Activated CD4-positive, alpha-beta memory T cell treated with anti-CD3 and anti-CD28 coated beads, Interleukin-2, amount 10 ng/mL, durations not matched to agents 7 days and 5 days (primary cell): ENCODE measurements at regions not wholly inside any gene's neighbourhood (a gene's known extent, or its start where the extent isn't known, plus 50 kb on each side); places are given as distances from the start of the nearest gene placed in this dataset.

Experiments
- CTCF ChIA-PET: fragments of 350-600 bp; sonication (Branson Sonifier 250); formaldehyde crosslinking; loops from one replicate; lab custom pipeline; 2021; ENCODE audit warnings: antibody characterized with exemption, inconsistent platforms; lab: Charles Lee
- POLR2A ChIA-PET: fragments of 350-600 bp; sonication (Branson Sonifier 250); formaldehyde crosslinking; loops from one replicate; lab custom pipeline; 2021; ENCODE audit warnings: antibody characterized with exemption; lab: Charles Lee
- DNase-seq: peaks from one replicate; pipeline ENCODE4 v3.0.0-alpha.2; 2020
- H3K27ac Mint-ChIP-seq: one replicate; pipeline ENCODE4 v1.8.0; 2021; ENCODE audit warnings: mild to moderate bottlenecking, mixed read lengths
- H3K27me3 Mint-ChIP-seq: one replicate; pipeline ENCODE4 v1.8.0; 2021; ENCODE audit warnings: mixed read lengths
- H3K36me3 Mint-ChIP-seq: one replicate; pipeline ENCODE4 v1.8.0; 2021; ENCODE audit warnings: low read depth, mixed read lengths
- H3K4me1 Mint-ChIP-seq: one replicate; pipeline ENCODE4 v1.8.0; 2021; ENCODE audit warnings: mixed read lengths
- H3K4me3 Mint-ChIP-seq: one replicate; pipeline ENCODE4 v1.8.0; 2021; ENCODE audit warnings: mild to moderate bottlenecking, mixed read lengths
- H3K9me3 Mint-ChIP-seq: one replicate; pipeline ENCODE4 v1.8.0; 2021; ENCODE audit warnings: mixed read lengths

DNA sequence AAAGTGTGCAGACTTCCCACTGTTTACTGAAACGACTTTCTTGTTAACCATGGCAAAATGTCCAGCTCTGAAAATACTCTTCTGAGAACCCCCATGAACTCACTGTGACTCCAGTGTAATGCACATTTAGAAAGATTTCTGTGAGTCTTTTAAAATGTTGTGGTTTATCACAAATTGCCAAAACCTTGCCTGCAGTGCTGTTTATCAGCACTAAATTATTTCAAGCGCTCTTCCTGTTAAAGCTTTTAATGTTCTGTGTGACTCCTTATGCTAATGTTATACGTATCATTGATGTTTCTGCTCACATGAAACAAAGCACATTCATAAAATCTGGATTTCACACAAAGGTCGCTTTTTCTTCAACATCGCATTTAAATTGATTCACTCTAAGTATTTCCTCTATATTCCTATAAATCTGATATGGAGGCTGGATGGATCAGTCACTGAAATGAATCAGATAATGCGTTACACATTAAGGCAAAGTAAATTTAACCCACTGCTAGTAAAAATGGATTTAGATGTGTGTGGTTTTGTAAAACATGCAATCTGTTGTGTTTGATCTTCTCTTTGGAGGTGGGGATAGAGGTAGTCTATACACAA is 521.2 kb downstream of the NYAP2 start:
- no peaks in the 10 kb centered on the region for H3K4me1 Mint-ChIP-seq
- ChIA-PET POLR2A (no interaction called here), CTCF (no interaction called here)
- H3K9me3 Mint-ChIP-seq, result no peaks in the 10 kb centered on the region
- no peaks in the 10 kb centered on the region for H3K36me3 Mint-ChIP-seq
- DNase-seq, result no peak
- no peak overlapping the region for H3K27ac Mint-ChIP-seq
- H3K4me3 Mint-ChIP-seq, result no peak overlapping the region
- no peaks in the 10 kb centered on the region for H3K27me3 Mint-ChIP-seq

DNA sequence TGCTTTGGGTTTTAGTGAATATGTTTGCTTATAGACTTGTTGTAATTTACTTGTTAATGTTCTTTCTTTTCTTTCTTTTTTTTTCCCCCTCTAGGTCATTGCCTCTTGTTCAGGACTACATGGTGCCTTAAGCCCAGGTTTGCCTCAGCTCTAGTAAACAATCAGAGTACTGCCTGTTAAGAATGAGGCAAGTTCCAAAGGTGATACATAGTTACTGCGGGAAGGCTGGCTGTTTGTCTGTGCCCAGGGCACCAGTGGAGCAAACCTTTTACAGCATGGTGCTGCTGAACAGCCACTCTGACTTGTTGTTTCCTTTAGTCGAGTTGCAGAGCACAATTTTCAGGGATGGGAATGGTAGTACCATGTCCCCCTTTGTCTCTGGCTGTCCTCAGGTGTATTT is 517.2 kb downstream of the NYAP2 start:
- Mint-ChIP-seq H3K4me1 (no peaks in the 10 kb centered on the region), H3K9me3 (no peaks in the 10 kb centered on the region), H3K4me3 (no peak overlapping the region), H3K36me3 (no peaks in the 10 kb centered on the region), H3K27me3 (no peaks in the 10 kb centered on the region), H3K27ac (no peak overlapping the region)
- DNase-seq, result no peak
- POLR2A ChIA-PET, result no interaction called here
- CTCF ChIA-PET, result no interaction called here

DNA sequence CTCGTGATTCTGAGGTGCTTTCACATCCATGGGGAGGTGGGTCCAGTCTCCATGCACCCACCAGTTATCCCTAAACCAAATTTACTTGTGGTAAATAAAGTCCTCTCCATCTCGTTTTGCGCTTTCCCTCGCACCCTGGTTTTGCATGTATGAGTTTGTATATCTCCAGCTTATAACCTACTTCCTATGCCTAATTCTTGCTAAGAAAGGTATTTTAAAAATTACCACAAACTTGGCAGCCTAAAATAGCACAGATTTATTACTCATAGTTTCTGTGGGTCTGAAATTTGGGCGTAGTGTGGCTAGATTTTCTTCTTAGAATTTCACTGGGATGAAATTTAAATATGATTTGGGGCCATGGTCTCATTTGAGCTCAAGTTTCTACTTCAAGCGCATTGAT is 511.5 kb downstream of the NYAP2 start:
- ChIA-PET CTCF (no interaction called here), POLR2A (no interaction called here)
- Mint-ChIP-seq H3K27me3 (no peaks in the 10 kb centered on the region), H3K4me3 (no peak overlapping the region), H3K36me3 (no peaks in the 10 kb centered on the region), H3K27ac (no peak overlapping the region), H3K4me1 (no peaks in the 10 kb centered on the region), H3K9me3 (no peaks in the 10 kb centered on the region)
- no peak for DNase-seq

DNA sequence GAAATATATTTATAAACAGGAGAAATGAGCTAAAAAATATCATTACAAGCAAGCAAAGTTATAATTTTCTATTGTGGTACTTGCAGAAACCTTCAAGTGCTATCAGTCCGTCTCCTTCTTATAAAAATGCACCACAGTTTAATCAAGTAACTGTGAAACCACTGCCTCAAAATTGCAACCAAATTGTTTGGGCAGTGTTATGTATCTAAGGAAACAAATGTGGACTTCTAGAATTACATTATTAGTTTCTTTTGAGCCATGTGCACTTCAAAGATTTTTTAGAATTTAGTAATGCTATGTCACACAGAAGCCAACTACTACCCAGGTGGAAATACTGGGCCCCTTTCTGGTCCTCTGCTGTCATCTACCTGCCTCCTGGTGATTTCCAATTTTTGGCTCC is 495.6 kb downstream of the NYAP2 start:
- POLR2A ChIA-PET, result no interaction called here
- no peaks in the 10 kb centered on the region for H3K9me3 Mint-ChIP-seq
- no peaks in the 10 kb centered on the region for H3K36me3 Mint-ChIP-seq
- DNase-seq, result no peak
- H3K27ac Mint-ChIP-seq, result no peak overlapping the region
- no peak overlapping the region for H3K4me3 Mint-ChIP-seq
- H3K4me1 Mint-ChIP-seq, result no peaks in the 10 kb centered on the region
- CTCF ChIA-PET, result interaction anchor here (0.6 to 0.9 kb wide), 2 partner anchors 14 to 1912 kb away, joined by 3 to 4 read pairs; no protein-coding TSS in a partner anchor
- H3K27me3 Mint-ChIP-seq, result no peaks in the 10 kb centered on the region

DNA sequence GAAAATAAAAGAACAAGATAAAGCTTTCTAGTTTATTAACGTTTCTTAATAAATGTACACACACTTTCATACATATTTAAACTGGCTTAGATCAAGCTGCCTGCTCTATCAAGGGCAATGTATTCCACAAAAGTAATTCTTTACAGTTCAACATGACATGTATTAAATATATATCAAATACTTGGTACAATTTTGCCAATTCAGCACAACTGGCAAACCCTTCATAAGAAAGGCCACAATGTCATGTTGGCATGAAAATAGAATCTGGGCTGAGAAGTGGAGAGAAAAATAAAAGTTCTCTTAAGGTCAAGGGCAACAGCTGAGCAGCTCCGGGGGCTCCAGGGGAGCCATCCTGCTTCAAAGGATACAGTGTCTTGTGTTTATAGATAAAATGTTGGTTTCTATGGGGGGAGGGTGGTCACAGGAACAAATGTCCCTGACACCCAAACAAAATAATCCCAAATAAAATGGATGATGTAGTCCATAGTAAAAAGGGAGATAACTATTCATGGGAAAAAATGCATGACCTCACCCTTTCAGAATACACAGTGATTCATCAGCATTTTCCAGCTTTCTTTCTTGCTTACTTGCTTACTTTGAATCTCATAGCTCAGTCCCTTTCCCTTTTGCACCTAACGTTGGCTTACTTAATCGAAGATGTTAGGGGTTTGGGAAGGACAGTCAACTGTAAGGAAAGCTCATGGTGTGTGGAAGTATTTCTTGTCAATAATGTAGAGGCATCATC is 494.9 kb downstream of the NYAP2 start:
- Mint-ChIP-seq H3K9me3 (no peaks in the 10 kb centered on the region), H3K36me3 (no peaks in the 10 kb centered on the region), H3K4me1 (no peaks in the 10 kb centered on the region), H3K4me3 (no peak overlapping the region), H3K27ac (no peak overlapping the region), H3K27me3 (no peaks in the 10 kb centered on the region)
- POLR2A ChIA-PET, result no interaction called here
- CTCF ChIA-PET, result no interaction called here
- no peak for DNase-seq

DNA sequence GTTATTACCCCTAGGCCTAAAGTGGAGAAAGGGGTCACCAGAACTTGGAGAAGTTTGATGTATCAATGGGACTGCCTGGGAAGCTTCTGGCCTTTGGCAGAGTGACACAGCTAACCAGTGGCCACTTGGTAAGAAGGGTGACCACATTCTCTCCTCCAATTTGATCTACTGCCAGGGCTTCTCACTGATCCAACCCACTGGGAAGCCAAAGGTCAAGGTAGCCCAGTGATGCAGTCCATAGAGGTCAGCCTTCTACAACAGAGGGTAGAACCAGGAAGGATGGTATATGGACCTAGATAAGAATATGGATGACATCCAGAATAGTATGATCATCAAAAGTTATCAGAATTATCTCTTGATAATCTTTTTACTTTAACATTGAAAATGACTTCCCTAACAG is 493.6 kb downstream of the NYAP2 start:
- Mint-ChIP-seq H3K27ac (no peak overlapping the region), H3K9me3 (no peaks in the 10 kb centered on the region), H3K36me3 (no peaks in the 10 kb centered on the region), H3K4me1 (no peaks in the 10 kb centered on the region), H3K4me3 (no peak overlapping the region), H3K27me3 (no peaks in the 10 kb centered on the region)
- DNase-seq, result no peak
- ChIA-PET CTCF (no interaction called here), POLR2A (no interaction called here)

DNA sequence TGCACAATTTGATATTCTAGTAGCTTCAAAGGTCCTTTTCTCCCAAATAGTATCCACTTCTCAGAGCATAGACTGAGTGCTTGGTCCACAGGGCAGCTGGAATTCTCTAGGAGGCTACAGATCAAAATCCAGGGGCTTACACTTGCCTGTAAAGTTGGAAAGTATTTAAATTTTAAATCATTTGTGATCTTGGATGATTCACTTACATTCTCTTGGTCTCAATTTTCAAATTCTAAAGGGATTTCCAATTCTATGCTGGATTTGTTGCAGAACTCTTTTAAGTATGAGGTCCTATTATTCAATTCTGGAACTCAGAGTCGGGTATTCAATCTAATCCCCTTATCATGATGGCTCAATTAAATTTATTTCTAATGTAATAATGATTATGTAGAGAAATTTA is 492.3 kb downstream of the NYAP2 start:
- H3K27me3 Mint-ChIP-seq, result no peaks in the 10 kb centered on the region
- H3K4me1 Mint-ChIP-seq, result no peaks in the 10 kb centered on the region
- ChIA-PET CTCF (no interaction called here), POLR2A (no interaction called here)
- H3K9me3 Mint-ChIP-seq, result no peaks in the 10 kb centered on the region
- no peak for DNase-seq
- H3K36me3 Mint-ChIP-seq, result no peaks in the 10 kb centered on the region
- H3K4me3 Mint-ChIP-seq, result no peak overlapping the region
- H3K27ac Mint-ChIP-seq, result no peak overlapping the region

DNA sequence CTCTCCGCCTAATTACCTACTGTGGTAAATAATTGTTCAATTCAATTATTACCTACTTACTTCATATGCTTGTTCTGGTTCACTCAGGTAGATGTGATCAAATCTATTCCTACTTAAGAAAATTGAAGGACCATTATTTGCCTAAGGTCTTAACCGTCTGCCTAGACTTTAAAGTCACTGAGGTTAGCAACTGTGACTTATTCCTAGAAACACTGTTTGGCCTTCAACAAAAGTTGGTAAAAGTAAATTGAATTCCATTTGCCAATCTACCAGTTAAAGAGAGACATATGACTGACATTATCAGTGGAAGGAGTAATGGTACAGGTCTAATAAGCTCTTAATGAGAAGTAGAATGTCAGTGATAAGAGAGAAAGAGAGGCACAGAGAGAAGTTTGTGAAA is 491.5 kb downstream of the NYAP2 start:
- no peak for DNase-seq
- Mint-ChIP-seq H3K4me3 (no peak overlapping the region), H3K27ac (no peak overlapping the region), H3K36me3 (no peaks in the 10 kb centered on the region), H3K27me3 (no peaks in the 10 kb centered on the region), H3K9me3 (no peaks in the 10 kb centered on the region), H3K4me1 (no peaks in the 10 kb centered on the region)
- POLR2A ChIA-PET, result no interaction called here
- CTCF ChIA-PET, result interaction anchor here (3.1 kb wide), 1 partner anchor 912 kb away, joined by 18 read pairs; no protein-coding TSS in a partner anchor

DNA sequence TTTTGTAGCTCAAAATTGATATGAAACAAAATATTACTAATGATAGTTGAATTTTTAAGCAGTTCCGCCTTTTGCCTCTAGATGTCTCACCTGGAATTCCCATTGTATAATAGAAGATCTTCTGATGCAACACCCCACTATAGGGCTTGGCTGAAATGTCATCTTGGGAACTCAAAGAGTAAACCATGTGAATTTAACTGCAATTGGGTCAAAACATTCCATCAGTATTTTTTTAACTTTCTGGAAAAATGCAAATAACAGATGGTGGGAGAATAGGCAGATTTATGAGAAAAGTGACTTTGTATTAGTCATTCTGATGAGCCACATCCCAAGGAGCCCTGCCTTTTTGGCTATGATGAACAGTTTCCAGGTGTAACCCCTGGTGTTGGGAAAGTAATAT is 489.9 kb downstream of the NYAP2 start:
- ChIA-PET POLR2A (no interaction called here), CTCF (interaction anchor here (0.6 to 3.1 kb wide), 6 partner anchors 20 to 1349 kb away, joined by 3 to 18 read pairs (median 3); no protein-coding TSS in a partner anchor)
- DNase-seq, result no peak
- Mint-ChIP-seq H3K9me3 (no peaks in the 10 kb centered on the region), H3K4me1 (no peaks in the 10 kb centered on the region), H3K27ac (no peak overlapping the region), H3K4me3 (no peak overlapping the region), H3K36me3 (no peaks in the 10 kb centered on the region), H3K27me3 (no peaks in the 10 kb centered on the region)

DNA sequence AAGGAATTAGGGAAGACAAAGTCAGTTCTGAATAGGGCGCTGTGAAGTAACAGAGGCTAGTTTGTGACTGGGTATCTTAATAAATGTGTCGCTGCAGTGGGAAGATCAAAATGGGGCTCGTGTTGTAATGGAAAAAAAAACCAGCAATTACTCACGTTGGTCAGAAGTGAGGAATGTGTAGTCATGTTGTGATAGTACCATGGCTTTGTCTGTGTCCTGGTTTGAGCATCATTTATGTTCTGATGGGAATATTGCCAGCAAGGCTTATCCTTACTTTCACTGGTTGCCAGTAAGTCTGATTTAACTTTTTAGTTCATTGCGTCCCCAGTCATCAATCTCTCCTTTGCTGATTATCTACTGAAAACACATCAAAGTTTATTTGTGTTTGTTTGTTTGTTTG is 467.6 kb downstream of the NYAP2 start:
- DNase-seq, result no peak
- Mint-ChIP-seq H3K27ac (no peak overlapping the region), H3K4me1 (no peaks in the 10 kb centered on the region), H3K9me3 (no peaks in the 10 kb centered on the region), H3K27me3 (no peaks in the 10 kb centered on the region), H3K36me3 (no peaks in the 10 kb centered on the region), H3K4me3 (no peak overlapping the region)
- POLR2A ChIA-PET, result no interaction called here
- CTCF ChIA-PET, result no interaction called here

DNA sequence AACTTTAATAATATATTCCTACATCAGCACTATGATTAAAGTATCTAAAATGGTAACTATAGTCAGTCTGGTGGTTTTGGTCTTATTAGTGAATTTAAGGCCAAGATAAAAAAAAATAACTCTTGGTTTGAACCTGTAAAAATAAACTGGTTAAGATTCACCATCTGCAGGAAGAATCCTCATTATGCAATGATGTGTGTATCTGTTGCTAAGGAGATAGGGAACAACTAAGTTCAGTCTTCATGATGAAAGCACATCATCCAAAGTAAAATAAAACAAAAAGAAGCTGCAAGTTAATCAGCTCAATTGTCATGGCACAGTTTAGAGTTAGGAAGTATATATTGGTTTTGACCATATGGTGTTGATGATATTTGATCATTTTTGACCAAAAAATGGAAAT is 466.0 kb downstream of the NYAP2 start:
- no peaks in the 10 kb centered on the region for H3K36me3 Mint-ChIP-seq
- DNase-seq, result no peak
- ChIA-PET POLR2A (no interaction called here), CTCF (no interaction called here)
- H3K27me3 Mint-ChIP-seq, result no peaks in the 10 kb centered on the region
- H3K27ac Mint-ChIP-seq, result no peak overlapping the region
- H3K4me1 Mint-ChIP-seq, result no peaks in the 10 kb centered on the region
- H3K9me3 Mint-ChIP-seq, result no peaks in the 10 kb centered on the region
- no peak overlapping the region for H3K4me3 Mint-ChIP-seq

DNA sequence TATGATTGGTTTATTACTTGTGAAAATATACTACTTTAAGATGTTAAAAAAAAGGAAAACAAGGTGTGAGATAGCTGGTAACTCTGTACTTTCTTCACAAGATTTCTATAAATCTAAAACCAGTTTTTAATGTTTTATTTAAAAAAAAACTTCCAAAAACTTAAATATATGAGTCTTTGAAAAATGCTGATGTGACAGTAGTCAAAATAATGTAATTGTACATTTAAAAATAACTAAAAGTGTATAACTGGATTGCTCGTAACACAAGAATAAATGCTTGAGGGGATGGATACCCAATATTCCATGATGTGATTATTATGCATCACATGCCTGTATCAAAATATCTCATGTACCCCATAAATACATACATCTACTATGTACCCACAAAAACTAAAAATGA is 464.9 kb downstream of the NYAP2 start:
- H3K4me3 Mint-ChIP-seq, result no peak overlapping the region
- no peaks in the 10 kb centered on the region for H3K4me1 Mint-ChIP-seq
- POLR2A ChIA-PET, result no interaction called here
- no peak for DNase-seq
- no peaks in the 10 kb centered on the region for H3K27me3 Mint-ChIP-seq
- CTCF ChIA-PET, result interaction anchor here (0.6 kb wide), 1 partner anchor 1015 kb away, joined by 4 read pairs; no protein-coding TSS in a partner anchor
- no peaks in the 10 kb centered on the region for H3K36me3 Mint-ChIP-seq
- H3K27ac Mint-ChIP-seq, result no peak overlapping the region
- H3K9me3 Mint-ChIP-seq, result no peaks in the 10 kb centered on the region

DNA sequence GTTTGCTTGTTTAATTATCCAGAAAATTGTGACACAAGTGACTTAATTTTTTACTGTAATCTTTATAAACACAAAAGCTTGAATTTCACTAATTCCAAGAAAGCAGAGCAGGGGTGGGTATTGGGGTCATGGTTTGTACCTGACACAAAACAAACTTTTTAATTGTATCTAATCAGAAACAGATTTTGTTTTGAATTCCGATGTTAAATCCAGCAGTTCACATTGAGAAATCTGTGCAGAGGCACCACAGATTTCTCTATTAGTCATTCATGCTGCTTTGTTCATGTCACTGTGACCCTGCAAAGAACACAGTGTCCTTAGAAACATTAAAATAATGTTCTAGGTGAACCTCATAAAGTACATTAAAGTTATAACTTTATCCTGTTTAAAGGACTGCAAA is 443.4 kb downstream of the NYAP2 start:
- Mint-ChIP-seq H3K9me3 (no peaks in the 10 kb centered on the region), H3K4me1 (no peaks in the 10 kb centered on the region), H3K27me3 (no peaks in the 10 kb centered on the region), H3K36me3 (no peaks in the 10 kb centered on the region), H3K27ac (no peak overlapping the region), H3K4me3 (no peak overlapping the region)
- ChIA-PET CTCF (no interaction called here), POLR2A (no interaction called here)
- DNase-seq, result no peak

DNA sequence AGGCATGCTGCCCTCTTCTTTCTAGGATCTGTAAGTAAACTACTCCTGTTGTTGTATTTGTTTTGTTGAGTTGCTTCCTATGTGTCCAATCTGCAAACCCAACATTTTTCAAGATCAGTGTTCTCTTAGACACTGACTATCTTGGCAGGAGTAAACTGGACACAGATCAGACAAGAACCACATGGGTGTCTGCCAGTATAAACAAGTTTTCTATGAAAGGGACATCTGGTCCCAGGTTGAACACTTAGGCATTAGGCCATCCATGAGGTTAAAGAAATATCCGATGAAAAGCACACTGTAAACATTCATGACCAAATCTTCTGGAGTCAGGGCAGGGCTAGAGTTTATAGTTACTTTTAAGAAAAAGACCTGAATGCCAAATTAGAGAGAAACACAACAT is 441.8 kb downstream of the NYAP2 start:
- POLR2A ChIA-PET, result no interaction called here
- no peaks in the 10 kb centered on the region for H3K9me3 Mint-ChIP-seq
- no peaks in the 10 kb centered on the region for H3K36me3 Mint-ChIP-seq
- CTCF ChIA-PET, result no interaction called here
- H3K27ac Mint-ChIP-seq, result no peak overlapping the region
- no peak for DNase-seq
- no peaks in the 10 kb centered on the region for H3K4me1 Mint-ChIP-seq
- H3K27me3 Mint-ChIP-seq, result no peaks in the 10 kb centered on the region
- H3K4me3 Mint-ChIP-seq, result no peak overlapping the region
